CD14-positive monocyte (primary cell): ENCODE measurements at regions not wholly inside any gene's neighbourhood (a gene's known extent, or its start where the extent isn't known, plus 50 kb on each side); places are given as distances from the start of the nearest gene placed in this dataset.

ENCODE experiments used
- DNase-seq, 3 donors: peaks; one replicate each; pipeline ENCODE4 v3.0.0-alpha.2; 2011 to 2022
- H2AFZ ChIP-seq: 2 replicates; pipeline ENCODE4 v1.6.0; 2012; ENCODE audit warnings: mild to moderate bottlenecking, low read depth, low read length, inconsistent platforms; ENCODE audit not compliant: insufficient read depth, poor library complexity, severe bottlenecking
- H3K27ac ChIP-seq, 2 donors: 1 replicate in 1 of 2; 2 replicates in 1 of 2; pipeline ENCODE4 v1.5.1; 2012 to 2013; ENCODE audit warnings: low read length in 2 of 2, control low read depth in 1 of 2, inconsistent platforms in 1 of 2, low read depth in 1 of 2, mild to moderate bottlenecking in 1 of 2
- H3K27me3 ChIP-seq, 2 donors: one replicate each; pipeline versions ENCODE4 v1.6.0 to v1.6.1; 2011 to 2013; ENCODE audit warnings: low read length in 2 of 2; ENCODE audit not compliant: control insufficient read depth in 2 of 2, insufficient read depth in 2 of 2
- H3K36me3 ChIP-seq, 2 donors: replicated peaks in 1 of 2; 1 replicate in 1 of 2; 2 replicates in 1 of 2; pipeline versions ENCODE4 v1.5.1 to v1.6.1; 2012 to 2013; ENCODE audit warnings: low read length in 2 of 2, control low read depth in 1 of 2, inconsistent platforms in 1 of 2, mild to moderate bottlenecking in 1 of 2; ENCODE audit not compliant: insufficient read depth in 2 of 2, control insufficient read depth in 1 of 2
- H3K4me1 ChIP-seq, 2 donors: 1 replicate in 1 of 2; 2 replicates in 1 of 2; pipeline versions ENCODE4 v1.5.1 to v1.6.1; 2012 to 2013; ENCODE audit warnings: low read length in 2 of 2, control low read depth in 1 of 2, inconsistent platforms in 1 of 2, mild to moderate bottlenecking in 1 of 2, moderate library complexity in 1 of 2; ENCODE audit not compliant: insufficient read depth in 2 of 2, control insufficient read depth in 1 of 2
- H3K4me2 ChIP-seq: replicated peaks from 2 replicates; pipeline ENCODE3; 2012; ENCODE audit warnings: low read length, moderate library complexity, mild to moderate bottlenecking; ENCODE audit not compliant: poor library complexity, severe bottlenecking; ENCODE audit errors: extremely low read depth
- H3K4me3 ChIP-seq, 3 experiments: fragments of 200-600 bp in 1 of 3; sonication (generic) in 1 of 3; replicated peaks in 1 of 3; 1 replicate in 2 of 3; 2 replicates in 1 of 3; pipeline ENCODE4 v1.5.1; 2011 to 2013; ENCODE audit warnings: low read length in 3 of 3, mild to moderate bottlenecking in 3 of 3, control low read depth in 2 of 3, low read depth in 2 of 3, inconsistent platforms in 1 of 3, moderate library complexity in 1 of 3
- H3K79me2 ChIP-seq: 2 replicates; pipeline ENCODE4 v1.6.0; 2012; ENCODE audit warnings: mild to moderate bottlenecking, control low read depth, inconsistent platforms, low read length, moderate library complexity; ENCODE audit not compliant: insufficient read depth
- H3K9ac ChIP-seq: 2 replicates; pipeline ENCODE4 v1.6.0; 2017; ENCODE audit warnings: low read length, mild to moderate bottlenecking; ENCODE audit not compliant: insufficient read depth, poor library complexity, severe bottlenecking
- H3K9me3 ChIP-seq, 2 donors: replicated peaks in 1 of 2; 1 replicate in 1 of 2; 2 replicates in 1 of 2; pipeline versions ENCODE4 v1.5.1 to v1.6.1; 2012 to 2013; ENCODE audit warnings: low read length in 2 of 2, control low read depth in 1 of 2; ENCODE audit not compliant: control insufficient read depth in 1 of 2, insufficient read depth in 1 of 2
- H4K20me1 ChIP-seq: 2 replicates; pipeline ENCODE4 v1.6.0; 2012; ENCODE audit warnings: mild to moderate bottlenecking, low read length, control low read depth, moderate library complexity; ENCODE audit not compliant: insufficient read depth
- H3K27ac Mint-ChIP-seq, 7 donors: one replicate each; pipeline ENCODE4 v1.8.0; 2020; ENCODE audit warnings: mild to moderate bottlenecking in 7 of 7, mixed read lengths in 7 of 7, moderate library complexity in 6 of 7, inconsistent platforms in 2 of 7
- H3K27me3 Mint-ChIP-seq, 3 donors: one replicate each; pipeline ENCODE4 v1.8.0; 2021 to 2022; ENCODE audit warnings: low read depth in 3 of 3, mild to moderate bottlenecking in 3 of 3, mixed read lengths in 3 of 3, moderate library complexity in 3 of 3, inconsistent platforms in 1 of 3
- H3K36me3 Mint-ChIP-seq, 2 donors: one replicate each; pipeline ENCODE4 v1.8.0; 2020; ENCODE audit warnings: mixed read lengths in 2 of 2, inconsistent platforms in 1 of 2, mild to moderate bottlenecking in 1 of 2
- H3K4me1 Mint-ChIP-seq: one replicate; pipeline ENCODE4 v1.8.0; 2020; ENCODE audit warnings: mild to moderate bottlenecking, mixed read lengths
- H3K4me3 Mint-ChIP-seq, 2 donors: one replicate each; pipeline ENCODE4 v1.8.0; 2020; ENCODE audit warnings: mild to moderate bottlenecking in 2 of 2, mixed read lengths in 2 of 2, moderate library complexity in 1 of 2
- H3K9me3 Mint-ChIP-seq, 7 donors: one replicate each; pipeline ENCODE4 v1.8.0; 2020 to 2022; ENCODE audit warnings: mixed read lengths in 7 of 7, mild to moderate bottlenecking in 6 of 7, moderate library complexity in 6 of 7, inconsistent platforms in 2 of 7
- WGBS: methylation state at CpG from one replicate; pipeline ENCODE4 v1.1.5; 2013; ENCODE audit warnings: missing lambda C conversion rate; ENCODE audit not compliant: insufficient coverage; 5-methylcytosine and 5-hydroxymethylcytosine counted together
- intact Hi-C, 2 donors: fragments of 100-400 bp; cut with micrococcal nuclease; formaldehyde crosslinking; loops; one replicate each; pipeline versions ENCODE4 v1.15.0 to v1.15.1; 2023
- TF ChIP-seq, protein P1 (sequence below): fragments of 200-600 bp; IDR thresholded peaks from one replicate; pipeline ENCODE4 v1.8.0; 2022; ENCODE audit warnings: antibody characterized with exemption, mild to moderate bottlenecking

DNA sequence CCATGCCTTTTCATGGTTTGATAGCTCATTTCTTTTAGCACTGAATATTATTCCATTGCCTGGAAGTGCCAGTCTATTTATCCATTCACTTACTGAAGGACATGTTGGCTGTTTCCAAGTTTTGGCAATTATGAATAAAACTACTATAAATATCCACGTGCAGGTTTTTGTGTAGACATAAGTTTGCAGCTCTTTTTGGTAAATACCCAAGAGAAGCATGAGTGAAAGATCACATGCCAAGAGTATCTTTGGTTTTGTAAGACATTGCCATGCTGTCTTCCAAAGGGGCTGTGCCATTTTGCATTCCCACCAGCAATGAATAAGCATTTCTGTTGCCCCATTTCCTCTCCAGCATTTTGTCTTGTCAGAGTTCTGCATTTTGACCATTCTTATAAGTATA is 120.9 kb downstream of the MANEA start:
- H3K4me2 ChIP-seq, result no peak overlapping the region
- no peaks in the 10 kb centered on the region for H3K36me3 ChIP-seq
- H3K27me3 ChIP-seq, result no peaks in the 10 kb centered on the region
- no peaks in the 10 kb centered on the region for H4K20me1 ChIP-seq
- no peak overlapping the region for H3K4me3 ChIP-seq
- no peak for DNase-seq
- Mint-ChIP-seq H3K9me3 (peaks cover 0 to 8% (median 4%) of the 10 kb centered on the region in 7 donors), H3K27ac (no peak overlapping the region), H3K4me1 (no peaks in the 10 kb centered on the region), H3K36me3 (no peaks in the 10 kb centered on the region), H3K4me3 (no peak overlapping the region), H3K27me3 (peaks cover 0 to 2% (median 0%) of the 10 kb centered on the region in 3 donors)
- no peak overlapping the region for H3K27ac ChIP-seq
- no peaks in the 10 kb centered on the region for H3K79me2 ChIP-seq
- TF ChIP-seq, protein P1, sequence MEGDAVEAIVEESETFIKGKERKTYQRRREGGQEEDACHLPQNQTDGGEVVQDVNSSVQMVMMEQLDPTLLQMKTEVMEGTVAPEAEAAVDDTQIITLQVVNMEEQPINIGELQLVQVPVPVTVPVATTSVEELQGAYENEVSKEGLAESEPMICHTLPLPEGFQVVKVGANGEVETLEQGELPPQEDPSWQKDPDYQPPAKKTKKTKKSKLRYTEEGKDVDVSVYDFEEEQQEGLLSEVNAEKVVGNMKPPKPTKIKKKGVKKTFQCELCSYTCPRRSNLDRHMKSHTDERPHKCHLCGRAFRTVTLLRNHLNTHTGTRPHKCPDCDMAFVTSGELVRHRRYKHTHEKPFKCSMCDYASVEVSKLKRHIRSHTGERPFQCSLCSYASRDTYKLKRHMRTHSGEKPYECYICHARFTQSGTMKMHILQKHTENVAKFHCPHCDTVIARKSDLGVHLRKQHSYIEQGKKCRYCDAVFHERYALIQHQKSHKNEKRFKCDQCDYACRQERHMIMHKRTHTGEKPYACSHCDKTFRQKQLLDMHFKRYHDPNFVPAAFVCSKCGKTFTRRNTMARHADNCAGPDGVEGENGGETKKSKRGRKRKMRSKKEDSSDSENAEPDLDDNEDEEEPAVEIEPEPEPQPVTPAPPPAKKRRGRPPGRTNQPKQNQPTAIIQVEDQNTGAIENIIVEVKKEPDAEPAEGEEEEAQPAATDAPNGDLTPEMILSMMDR, result no peak
- WGBS, result no CpG with 5 or more reads among the region's 1 CpG
- H2AFZ ChIP-seq, result no peak overlapping the region
- H3K9me3 ChIP-seq, result no peaks in the 10 kb centered on the region
- intact Hi-C loops, result no loop called here
- H3K4me1 ChIP-seq, result no peaks in the 10 kb centered on the region
- H3K9ac ChIP-seq, result no peak overlapping the region

DNA sequence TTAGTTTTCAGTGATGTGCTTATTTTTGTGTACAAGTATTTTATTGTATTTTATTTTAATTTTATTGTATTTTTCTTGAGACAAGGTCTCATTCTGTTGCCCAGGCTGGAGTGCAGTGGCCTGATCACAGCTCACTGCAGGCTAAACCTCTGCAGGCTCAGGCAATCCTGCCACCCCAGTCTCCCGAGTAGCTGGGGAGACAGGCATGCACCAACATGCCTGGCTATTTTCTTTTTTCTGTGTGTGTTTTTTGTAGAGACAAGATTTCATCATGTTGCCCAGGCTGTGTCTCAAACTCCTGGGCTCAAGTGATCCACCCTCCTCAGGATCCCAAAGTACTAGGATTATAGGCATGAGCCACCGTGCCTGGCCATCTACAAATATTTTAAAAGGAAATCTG is 146.3 kb downstream of the MANEA start:
- Histone ChIP-seq H3K4me3 (no peak overlapping the region), H3K9ac (no peak overlapping the region), H3K36me3 (no peaks in the 10 kb centered on the region), H3K9me3 (peaks cover 0 to 4% of the 10 kb centered on the region in 2 donors), H3K27me3 (no peaks in the 10 kb centered on the region), H2AFZ (no peak overlapping the region), H3K79me2 (no peaks in the 10 kb centered on the region), H3K27ac (no peak overlapping the region), H3K4me1 (no peaks in the 10 kb centered on the region), H3K4me2 (no peak overlapping the region), H4K20me1 (no peaks in the 10 kb centered on the region)
- Mint-ChIP-seq H3K4me3 (no peak overlapping the region), H3K4me1 (no peaks in the 10 kb centered on the region), H3K27ac (no peak overlapping the region), H3K9me3 (peaks cover 0 to 15% (median 4%) of the 10 kb centered on the region in 7 donors), H3K36me3 (no peaks in the 10 kb centered on the region), H3K27me3 (peaks cover 0 to 2% (median 0%) of the 10 kb centered on the region in 3 donors)
- TF ChIP-seq, protein P1, result no peak
- DNase-seq, result no peak
- intact Hi-C loops, result no loop called here
- WGBS, result 100% methylated on average over 1 of the region's 2 CpGs
